OCI-LY7 (cell line): ENCODE measurements at regions not wholly inside any gene's neighbourhood (a gene's known extent, or its start where the extent isn't known, plus 50 kb on each side); places are given as distances from the start of the nearest gene placed in this dataset.

Experiments used
- BruUV-seq: library from RNA; stranded (reverse); fragments of 400-500 nt; replicated peaks from 2 replicates; lab custom pipeline; 2021; lab: Mats Ljungman, UMichigan
- CTCF ChIA-PET: fragments of 300-600 bp; sonication (Branson Sonifier 250); formaldehyde crosslinking; loops from one replicate; lab custom pipeline; 2022; ENCODE audit warnings: antibody characterized with exemption; ENCODE audit not compliant: unreplicated experiment; lab: Charles Lee
- POLR2A ChIA-PET: fragments of 300-600 bp; sonication (Branson Sonifier 250); formaldehyde crosslinking; loops from one replicate; lab custom pipeline; 2022; ENCODE audit warnings: antibody characterized with exemption; lab: Charles Lee
- DNase-seq: peaks from one replicate; pipeline ENCODE4 v3.0.0-alpha.2; 2015; ENCODE audit warnings: low spot score
- H2AFZ ChIP-seq: fragments of 200-600 bp; sonication (generic), shearing (Covaris generic); 2 replicates; pipeline ENCODE4 v1.6.1; 2014; ENCODE audit warnings: mild to moderate bottlenecking, antibody characterized with exemption, low read length, moderate library complexity
- H3K27ac ChIP-seq: fragments of 200-600 bp; sonication (generic); 2 replicates; pipeline ENCODE4 v1.5.1; 2014; ENCODE audit warnings: mixed run types, low read depth, mild to moderate bottlenecking, moderate library complexity, low read length, inconsistent platforms; ENCODE audit not compliant: poor library complexity, severe bottlenecking
- H3K36me3 ChIP-seq: fragments of 200-600 bp; sonication (generic); 2 replicates; pipeline ENCODE4 v1.6.1; 2014; ENCODE audit warnings: mild to moderate bottlenecking, antibody characterized with exemption, low read length, moderate library complexity, mixed read lengths; ENCODE audit not compliant: insufficient read depth
- H3K4me1 ChIP-seq: fragments of 200-600 bp; sonication (generic); 2 replicates; pipeline ENCODE4 v1.5.1; 2014; ENCODE audit warnings: mild to moderate bottlenecking, low read length; ENCODE audit not compliant: insufficient read depth, poor library complexity, severe bottlenecking
- H3K4me2 ChIP-seq: fragments of 200-600 bp; sonication (generic); 2 replicates; pipeline ENCODE4 v1.6.1; 2014; ENCODE audit warnings: mild to moderate bottlenecking, low read length
- H3K4me3 ChIP-seq: fragments of 200-600 bp; sonication (generic); 2 replicates; pipeline ENCODE4 v1.5.1; 2014; ENCODE audit warnings: mild to moderate bottlenecking, low read depth, low read length; ENCODE audit not compliant: poor library complexity, severe bottlenecking
- H3K79me2 ChIP-seq: fragments of 200-600 bp; sonication (generic); 2 replicates; pipeline ENCODE4 v1.6.1; 2016; ENCODE audit warnings: low read depth, mild to moderate bottlenecking, low read length, moderate library complexity, mixed read lengths; ENCODE audit not compliant: insufficient read depth
- H3K9me2 ChIP-seq: fragments of 200-600 bp; sonication (generic); 2 replicates; pipeline ENCODE4 v1.6.1; 2016; ENCODE audit warnings: mild to moderate bottlenecking, low read length, mixed read lengths; ENCODE audit not compliant: insufficient read depth
- H3K9me3 ChIP-seq: fragments of 200-600 bp; sonication (generic); 2 replicates; pipeline ENCODE4 v1.6.1; 2014; ENCODE audit warnings: mild to moderate bottlenecking, mixed run types, low read length, mixed read lengths
- H4K20me1 ChIP-seq: fragments of 200-600 bp; sonication (generic); 2 replicates; pipeline ENCODE4 v1.6.1; 2014; ENCODE audit warnings: mild to moderate bottlenecking, antibody characterized with exemption, low read length, moderate library complexity, mixed read lengths; ENCODE audit not compliant: insufficient read depth
- EZH2phosphoT487 ChIP-seq: fragments of 200-600 bp; sonication (generic); IDR thresholded peaks from 2 replicates; pipeline ENCODE4 v1.6.1; 2018; ENCODE audit warnings: low read depth, borderline replicate concordance, mild to moderate bottlenecking, mixed run types, antibody characterized with exemption, low read length, moderate library complexity, mixed read lengths
- intact Hi-C: fragments of 100-400 bp; cut with micrococcal nuclease; formaldehyde crosslinking; loops from one replicate; pipeline ENCODE4 v1.10.0; 2022; ENCODE audit not compliant: unreplicated experiment
- TF ChIP-seq, protein P1 (sequence below): fragments of 200-600 bp; sonication (generic); conservative IDR thresholded peaks from 2 replicates; pipeline ENCODE4 v1.5.1; 2014; ENCODE audit warnings: mild to moderate bottlenecking, antibody characterized with exemption, low read length, moderate library complexity, mixed read lengths

- no TSS peak for BruUV-seq
- Histone ChIP-seq H4K20me1 (no peaks in the 10 kb centered on the region), H3K4me1 (no peaks in the 10 kb centered on the region), H3K4me3 (no peak overlapping the region), H3K4me2 (no peak overlapping the region), H2AFZ (no peak overlapping the region), H3K9me2 (no peaks in the 10 kb centered on the region), H3K27ac (no peak overlapping the region), H3K36me3 (no peaks in the 10 kb centered on the region), H3K79me2 (no peaks in the 10 kb centered on the region), H3K9me3 (no peaks in the 10 kb centered on the region)
- no peak for TF ChIP-seq EZH2phosphoT487
- TF ChIP-seq, protein P1, sequence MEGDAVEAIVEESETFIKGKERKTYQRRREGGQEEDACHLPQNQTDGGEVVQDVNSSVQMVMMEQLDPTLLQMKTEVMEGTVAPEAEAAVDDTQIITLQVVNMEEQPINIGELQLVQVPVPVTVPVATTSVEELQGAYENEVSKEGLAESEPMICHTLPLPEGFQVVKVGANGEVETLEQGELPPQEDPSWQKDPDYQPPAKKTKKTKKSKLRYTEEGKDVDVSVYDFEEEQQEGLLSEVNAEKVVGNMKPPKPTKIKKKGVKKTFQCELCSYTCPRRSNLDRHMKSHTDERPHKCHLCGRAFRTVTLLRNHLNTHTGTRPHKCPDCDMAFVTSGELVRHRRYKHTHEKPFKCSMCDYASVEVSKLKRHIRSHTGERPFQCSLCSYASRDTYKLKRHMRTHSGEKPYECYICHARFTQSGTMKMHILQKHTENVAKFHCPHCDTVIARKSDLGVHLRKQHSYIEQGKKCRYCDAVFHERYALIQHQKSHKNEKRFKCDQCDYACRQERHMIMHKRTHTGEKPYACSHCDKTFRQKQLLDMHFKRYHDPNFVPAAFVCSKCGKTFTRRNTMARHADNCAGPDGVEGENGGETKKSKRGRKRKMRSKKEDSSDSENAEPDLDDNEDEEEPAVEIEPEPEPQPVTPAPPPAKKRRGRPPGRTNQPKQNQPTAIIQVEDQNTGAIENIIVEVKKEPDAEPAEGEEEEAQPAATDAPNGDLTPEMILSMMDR: no peak
- ChIA-PET POLR2A (interaction anchor here (2.5 kb wide), 1 partner anchor 13 kb away, joined by 5 read pairs; no protein-coding TSS in a partner anchor), CTCF (no interaction called here)
- no peak for DNase-seq
- intact Hi-C loops: no loop called here
These were observed 161.3 kb upstream of the C1orf21 start for GRCh38 chr1:184225283-184226099.

DNA sequence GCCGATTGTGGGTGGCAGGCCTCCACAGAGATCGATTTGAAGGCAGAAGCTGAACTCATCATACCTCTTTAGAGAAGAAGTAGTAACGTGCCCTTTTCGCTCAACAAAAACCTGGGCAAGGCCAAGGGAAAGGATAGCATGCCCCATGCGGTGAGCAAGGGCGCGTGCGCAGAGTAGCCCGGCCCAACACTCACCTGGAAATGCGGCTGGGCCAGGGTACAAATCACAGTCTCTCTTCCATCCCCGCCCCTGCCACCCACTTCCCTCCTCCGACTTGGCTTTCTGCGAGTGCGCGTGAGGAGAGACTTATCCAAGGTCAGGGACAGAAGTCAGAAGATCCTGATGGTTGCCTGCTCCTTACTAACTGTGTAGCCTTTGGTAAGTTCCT is 160.7 kb upstream of the C1orf21 start:
- no peaks in the 10 kb centered on the region for H3K9me2 ChIP-seq
- no peaks in the 10 kb centered on the region for H4K20me1 ChIP-seq
- intact Hi-C loops: no loop called here
- no peaks in the 10 kb centered on the region for H3K36me3 ChIP-seq
- H3K9me3 ChIP-seq: no peaks in the 10 kb centered on the region
- no peaks in the 10 kb centered on the region for H3K79me2 ChIP-seq
- BruUV-seq: no TSS peak
- H3K4me3 ChIP-seq: no peak overlapping the region
- H3K4me1 ChIP-seq: no peaks in the 10 kb centered on the region
- H2AFZ ChIP-seq: no peak overlapping the region
- ChIA-PET CTCF (no interaction called here), POLR2A (no interaction called here)
- no peak for DNase-seq
- TF ChIP-seq, protein P1: no peak
- TF ChIP-seq EZH2phosphoT487: no peak
- H3K27ac ChIP-seq: no peak overlapping the region
- no peak overlapping the region for H3K4me2 ChIP-seq

DNA sequence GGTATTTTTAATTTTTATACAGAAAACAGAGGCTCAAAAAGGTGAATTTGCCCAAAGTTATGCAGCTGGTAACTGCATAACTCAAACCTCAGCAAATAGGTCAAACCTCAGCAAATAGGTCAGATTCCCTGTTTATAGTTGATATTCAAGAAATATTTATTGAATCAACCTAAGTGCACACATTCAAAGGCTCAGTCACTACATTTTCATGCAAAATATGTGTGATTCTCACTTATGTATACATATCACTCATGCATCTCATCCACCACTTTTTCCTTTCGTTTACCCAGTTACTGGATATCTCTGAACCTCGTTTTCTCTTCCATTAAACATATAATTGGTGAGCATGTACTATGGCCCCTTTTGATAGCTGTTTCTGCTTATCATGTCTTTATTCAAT is 158.3 kb upstream of the C1orf21 start:
- no peaks in the 10 kb centered on the region for H4K20me1 ChIP-seq
- no TSS peak for BruUV-seq
- H3K27ac ChIP-seq: no peak overlapping the region
- no peak overlapping the region for H3K4me2 ChIP-seq
- POLR2A ChIA-PET: no interaction called here
- TF ChIP-seq, protein P1: no peak
- no peak for TF ChIP-seq EZH2phosphoT487
- no peak for DNase-seq
- intact Hi-C loops: no loop called here
- H2AFZ ChIP-seq: no peak overlapping the region
- no peak overlapping the region for H3K4me3 ChIP-seq
- H3K9me2 ChIP-seq: no peaks in the 10 kb centered on the region
- CTCF ChIA-PET: no interaction called here
- H3K9me3 ChIP-seq: no peaks in the 10 kb centered on the region
- no peaks in the 10 kb centered on the region for H3K79me2 ChIP-seq
- H3K4me1 ChIP-seq: no peaks in the 10 kb centered on the region
- no peaks in the 10 kb centered on the region for H3K36me3 ChIP-seq
